SK-N-MC (cell line): ENCODE measurements at regions not wholly inside any gene's neighbourhood (a gene's known extent, or its start where the extent isn't known, plus 50 kb on each side); places are given as distances from the start of the nearest gene placed in this dataset.

ENCODE experiments used
- EZH2 ChIP-seq: fragments of 200-600 bp; sonication (generic); IDR thresholded peaks from one replicate; pipeline ENCODE4 v1.6.1; 2017; ENCODE audit warnings: antibody characterized with exemption
- FOXP2 ChIP-seq: optimal IDR thresholded peaks from 2 replicates; pipeline ENCODE3; 2011; ENCODE audit warnings: mild to moderate bottlenecking, moderate library complexity; ENCODE audit not compliant: insufficient read depth; ENCODE audit errors: extremely low read length, control extremely low read depth
- POLR2AphosphoS5 ChIP-seq: IDR thresholded peaks from 2 replicates; pipeline ENCODE4 v1.6.1; 2012; ENCODE audit warnings: mild to moderate bottlenecking, low read depth, low read length, borderline replicate concordance

GRCh38 chr2:142544173-142544572, 333.3 kb upstream of the KYNU start:
- TF ChIP-seq EZH2 = no peak
- no peak; the same call in 1 of the 2 replicates for TF ChIP-seq POLR2AphosphoS5
- TF ChIP-seq FOXP2 = no peak
